ENCODE measurements at regions not wholly inside any gene's neighbourhood (a gene's known extent, or its start where the extent isn't known, plus 50 kb on each side); places are given as distances from the start of the nearest gene placed in this dataset.

DNA sequence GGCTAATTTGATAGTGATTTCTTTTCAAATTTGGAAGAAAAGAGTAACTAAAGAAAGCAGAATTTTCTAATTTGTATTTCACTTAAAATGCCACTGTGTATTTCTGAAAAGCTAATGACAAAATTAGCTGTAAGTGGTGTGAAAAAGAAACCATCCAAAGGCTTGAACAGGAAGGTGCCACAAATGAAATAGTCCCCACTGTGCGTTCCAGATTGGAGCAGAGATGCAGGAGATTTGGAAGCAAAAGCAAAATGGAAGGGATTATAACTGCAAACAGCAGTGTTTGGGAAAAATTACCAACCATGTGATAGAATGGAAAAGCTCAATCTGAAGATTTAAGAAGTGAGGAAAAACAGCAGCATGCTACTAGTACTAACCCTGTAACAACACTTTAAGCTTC is 498.7 kb downstream of the SUCLG1 start:
- no peaks in the 10 kb centered on the region for H3K36me3 ChIP-seq (ENCODE audit: insufficient read depth, low read length)
- H3K27me3 ChIP-seq (ENCODE audit: insufficient read depth, low read length, poor library complexity, severe bottlenecking): no peaks in the 10 kb centered on the region
- H3K9ac ChIP-seq (ENCODE audit: low read depth, low read length, poor library complexity, severe bottlenecking): no peak overlapping the region
- no peak overlapping the region for H3K4me3 ChIP-seq (ENCODE audit: low read length, poor library complexity, severe bottlenecking)
- H3F3A ChIP-seq (ENCODE audit: low read depth): no peaks in the 10 kb centered on the region
- no peaks in the 10 kb centered on the region for H3K9me3 ChIP-seq (ENCODE audit: insufficient read depth, low read depth, low read length)
- no peaks in the 10 kb centered on the region for H3K4me1 ChIP-seq (ENCODE audit: insufficient read depth, low read length, poor library complexity, severe bottlenecking)
- no peaks in the 10 kb centered on the region for H4K20me1 ChIP-seq (ENCODE audit: insufficient read depth, low read length, poor library complexity, severe bottlenecking)
- TF ChIP-seq EZH2phosphoT487 (IDR thresholded peaks at IDR 0.05; ENCODE audit: borderline replicate concordance): no peak
- TF ChIP-seq, protein P1, sequence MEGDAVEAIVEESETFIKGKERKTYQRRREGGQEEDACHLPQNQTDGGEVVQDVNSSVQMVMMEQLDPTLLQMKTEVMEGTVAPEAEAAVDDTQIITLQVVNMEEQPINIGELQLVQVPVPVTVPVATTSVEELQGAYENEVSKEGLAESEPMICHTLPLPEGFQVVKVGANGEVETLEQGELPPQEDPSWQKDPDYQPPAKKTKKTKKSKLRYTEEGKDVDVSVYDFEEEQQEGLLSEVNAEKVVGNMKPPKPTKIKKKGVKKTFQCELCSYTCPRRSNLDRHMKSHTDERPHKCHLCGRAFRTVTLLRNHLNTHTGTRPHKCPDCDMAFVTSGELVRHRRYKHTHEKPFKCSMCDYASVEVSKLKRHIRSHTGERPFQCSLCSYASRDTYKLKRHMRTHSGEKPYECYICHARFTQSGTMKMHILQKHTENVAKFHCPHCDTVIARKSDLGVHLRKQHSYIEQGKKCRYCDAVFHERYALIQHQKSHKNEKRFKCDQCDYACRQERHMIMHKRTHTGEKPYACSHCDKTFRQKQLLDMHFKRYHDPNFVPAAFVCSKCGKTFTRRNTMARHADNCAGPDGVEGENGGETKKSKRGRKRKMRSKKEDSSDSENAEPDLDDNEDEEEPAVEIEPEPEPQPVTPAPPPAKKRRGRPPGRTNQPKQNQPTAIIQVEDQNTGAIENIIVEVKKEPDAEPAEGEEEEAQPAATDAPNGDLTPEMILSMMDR (conservative IDR thresholded peaks at IDR 0.05; ENCODE audit: low read length): no peak
- H2AFZ ChIP-seq (ENCODE audit: low read length): no peak overlapping the region
- no peaks in the 10 kb centered on the region for H3K79me2 ChIP-seq (ENCODE audit: insufficient read depth, low read length)
- H3K9me2 ChIP-seq (replicated peaks; ENCODE audit: low read depth, low read length): no peaks in the 10 kb centered on the region
- no peak overlapping the region for H3K4me2 ChIP-seq (ENCODE audit: low read depth, low read length, poor library complexity, severe bottlenecking)

DNA sequence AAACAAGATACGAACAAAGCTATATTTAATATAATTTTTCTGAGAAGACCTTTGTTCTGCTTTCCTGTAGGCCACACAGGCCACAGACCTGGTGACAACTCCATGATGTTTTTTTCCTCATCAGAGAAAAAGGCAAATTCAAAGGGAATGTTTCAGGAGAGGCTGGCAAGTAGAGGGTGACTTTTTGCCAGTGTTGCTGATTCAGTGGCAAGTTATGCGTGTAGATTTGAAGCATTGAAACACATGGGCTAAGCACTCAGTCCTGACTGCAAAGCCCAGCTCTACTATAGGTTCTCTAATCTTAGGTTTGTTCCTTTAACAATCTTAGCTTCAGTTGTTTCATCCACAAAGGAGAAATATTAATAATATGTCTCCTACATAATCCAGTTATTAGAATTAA is 499.8 kb downstream of the SUCLG1 start:
- no peak overlapping the region for H3K9ac ChIP-seq (ENCODE audit: low read depth, low read length, poor library complexity, severe bottlenecking)
- H3K36me3 ChIP-seq (ENCODE audit: insufficient read depth, low read length): no peaks in the 10 kb centered on the region
- no peaks in the 10 kb centered on the region for H4K20me1 ChIP-seq (ENCODE audit: insufficient read depth, low read length, poor library complexity, severe bottlenecking)
- TF ChIP-seq, protein P1 (conservative IDR thresholded peaks at IDR 0.05; ENCODE audit: low read length): no peak
- TF ChIP-seq EZH2phosphoT487 (IDR thresholded peaks at IDR 0.05; ENCODE audit: borderline replicate concordance): no peak
- no peaks in the 10 kb centered on the region for H3K9me2 ChIP-seq (replicated peaks; ENCODE audit: low read depth, low read length)
- H3K4me1 ChIP-seq (ENCODE audit: insufficient read depth, low read length, poor library complexity, severe bottlenecking): no peaks in the 10 kb centered on the region
- no peaks in the 10 kb centered on the region for H3K9me3 ChIP-seq (ENCODE audit: insufficient read depth, low read depth, low read length)
- no peak overlapping the region for H3K4me3 ChIP-seq (ENCODE audit: low read length, poor library complexity, severe bottlenecking)
- no peaks in the 10 kb centered on the region for H3K27me3 ChIP-seq (ENCODE audit: insufficient read depth, low read length, poor library complexity, severe bottlenecking)
- no peaks in the 10 kb centered on the region for H3F3A ChIP-seq (ENCODE audit: low read depth)
- no peak overlapping the region for H3K4me2 ChIP-seq (ENCODE audit: low read depth, low read length, poor library complexity, severe bottlenecking)
- no peak overlapping the region for H2AFZ ChIP-seq (ENCODE audit: low read length)
- H3K79me2 ChIP-seq (ENCODE audit: insufficient read depth, low read length): no peaks in the 10 kb centered on the region

DNA sequence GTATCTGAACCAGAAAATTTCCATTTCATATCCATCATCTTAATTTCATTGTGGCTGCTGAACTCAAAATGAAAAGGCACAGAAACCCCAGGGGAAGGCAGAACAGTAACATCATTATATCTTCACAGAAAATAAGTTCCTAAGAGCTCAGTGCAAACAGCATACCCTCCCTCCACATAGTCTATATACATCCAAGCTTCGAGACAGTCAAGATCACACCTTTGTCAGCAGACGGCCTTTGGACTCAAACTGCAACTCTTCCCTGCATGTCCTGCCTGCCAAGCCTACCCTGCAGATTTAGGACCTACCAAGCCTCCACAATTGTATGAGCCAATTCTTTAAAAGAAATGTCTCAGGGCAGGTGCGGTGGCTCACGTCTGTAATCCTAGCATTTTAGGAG is 502.1 kb downstream of the SUCLG1 start:
- Histone ChIP-seq H3F3A (ENCODE audit: low read depth) (no peaks in the 10 kb centered on the region), H3K9ac (ENCODE audit: low read depth, low read length, poor library complexity, severe bottlenecking) (no peak overlapping the region), H3K4me3 (ENCODE audit: low read length, poor library complexity, severe bottlenecking) (no peak overlapping the region), H3K27me3 (ENCODE audit: insufficient read depth, low read length, poor library complexity, severe bottlenecking) (no peaks in the 10 kb centered on the region), H2AFZ (ENCODE audit: low read length) (no peak overlapping the region), H3K4me1 (ENCODE audit: insufficient read depth, low read length, poor library complexity, severe bottlenecking) (no peaks in the 10 kb centered on the region), H3K36me3 (ENCODE audit: insufficient read depth, low read length) (no peaks in the 10 kb centered on the region), H3K9me3 (ENCODE audit: insufficient read depth, low read depth, low read length) (no peaks in the 10 kb centered on the region), H3K79me2 (ENCODE audit: insufficient read depth, low read length) (no peaks in the 10 kb centered on the region), H3K9me2 (replicated peaks; ENCODE audit: low read depth, low read length) (no peaks in the 10 kb centered on the region), H4K20me1 (ENCODE audit: insufficient read depth, low read length, poor library complexity, severe bottlenecking) (no peaks in the 10 kb centered on the region), H3K4me2 (ENCODE audit: low read depth, low read length, poor library complexity, severe bottlenecking) (no peak overlapping the region)
- TF ChIP-seq, protein P1 (conservative IDR thresholded peaks at IDR 0.05; ENCODE audit: low read length): no peak
- no peak for TF ChIP-seq EZH2phosphoT487 (IDR thresholded peaks at IDR 0.05; ENCODE audit: borderline replicate concordance)

Measured in Loucy (cell line).